Daoy (cell line): ENCODE measurements at regions not wholly inside any gene's neighbourhood (a gene's known extent, or its start where the extent isn't known, plus 50 kb on each side); places are given as distances from the start of the nearest gene placed in this dataset.

Experiments used
- DNase-seq: peaks from one replicate; pipeline ENCODE4 v3.0.0-alpha.2; 2015; ENCODE audit warnings: low read depth

GRCh38 chr4:148749403-148749802 lies 307.2 kb upstream of the NR3C2 start:
- no peak for DNase-seq

- DNase-seq, result no peak
These were observed 305.6 kb upstream of the NR3C2 start for GRCh38 chr4:148747721-148748268.

- DNase-seq, result no peak
These were observed 298.5 kb upstream of the NR3C2 start for GRCh38 chr4:148740701-148741100.

- no peak for DNase-seq
These were observed 295.0 kb upstream of the NR3C2 start for GRCh38 chr4:148737061-148737770.

DNA sequence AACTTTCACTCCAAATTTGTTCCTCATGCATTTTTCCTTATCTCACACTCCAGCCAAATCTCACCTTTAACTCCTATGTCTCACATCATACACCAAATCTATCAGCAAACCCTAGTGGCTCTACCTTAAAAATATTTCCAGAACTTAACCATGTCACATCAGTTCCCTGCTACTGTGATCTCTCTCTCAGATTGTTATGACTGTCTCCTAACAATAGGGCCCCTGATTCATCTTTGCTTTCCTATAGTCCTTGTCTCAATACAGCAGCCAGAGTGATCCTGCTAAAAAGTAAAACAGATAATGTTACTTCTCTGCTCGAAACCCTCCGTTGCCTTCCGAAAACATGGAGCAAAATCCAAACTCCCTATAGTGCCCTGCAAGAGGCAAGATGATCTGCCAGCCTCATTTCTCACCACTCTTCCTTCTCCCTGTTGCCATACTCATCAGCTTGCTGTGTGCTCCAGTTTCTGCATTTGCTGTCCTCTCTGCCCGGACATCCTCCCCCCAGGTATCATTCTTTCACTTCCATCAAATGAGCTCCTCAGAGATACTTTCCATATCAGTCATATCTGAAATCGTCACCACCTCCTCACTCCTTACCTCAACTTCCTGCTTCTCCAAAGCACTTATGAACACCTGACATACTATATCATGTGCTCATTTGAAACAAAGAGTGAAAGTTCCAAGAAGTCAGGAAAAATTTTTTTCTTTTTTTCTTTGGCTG lies 293.4 kb upstream of the NR3C2 start:
- no peak for DNase-seq

GRCh38 chr4:148730766-148731165 lies 288.6 kb upstream of the NR3C2 start:
- no peak for DNase-seq

DNA sequence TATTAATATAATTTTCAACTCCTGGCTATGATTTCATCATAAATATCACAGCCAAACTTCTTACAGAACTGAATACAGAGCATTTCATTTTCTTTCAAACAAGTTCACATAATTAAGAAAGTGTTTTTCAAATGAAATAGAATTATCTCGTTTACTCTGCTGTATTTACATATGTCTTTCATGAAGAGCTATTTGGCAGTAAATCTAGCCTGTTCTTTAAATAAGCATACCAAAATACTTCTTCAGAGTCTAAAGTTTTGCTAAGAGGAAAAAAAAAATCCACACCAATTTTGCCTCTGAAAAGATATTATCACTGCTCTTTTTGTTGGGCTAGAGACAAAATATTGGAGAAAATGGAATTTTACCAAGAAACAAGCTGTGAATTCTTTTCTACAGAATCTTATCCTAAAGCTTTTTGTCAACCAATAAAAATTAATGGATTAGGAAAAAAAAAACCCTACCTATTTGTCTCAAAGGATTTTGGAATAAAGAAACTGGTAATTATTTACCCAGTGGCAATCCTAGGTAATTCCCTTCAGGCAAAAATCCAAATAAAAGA lies 287.9 kb upstream of the NR3C2 start:
- no peak for DNase-seq

DNA sequence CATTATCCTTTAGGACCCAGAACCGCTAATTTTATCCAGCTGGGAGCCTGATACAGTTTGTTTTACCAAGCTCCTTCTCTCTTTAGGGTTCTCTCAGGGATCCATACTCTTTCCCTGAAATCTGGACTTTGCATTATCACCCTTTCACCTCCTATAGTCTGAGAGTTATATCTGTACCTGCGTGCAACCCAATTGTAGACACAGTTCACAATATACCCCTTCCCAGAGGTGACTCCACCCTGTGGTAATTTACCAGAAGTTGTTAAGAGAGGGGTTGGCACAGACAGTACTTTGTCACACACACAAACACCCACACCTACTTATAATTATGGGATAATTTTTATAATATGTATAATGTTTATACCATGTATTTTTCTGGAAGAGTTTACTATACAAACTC lies 275.8 kb upstream of the NR3C2 start:
- DNase-seq, result no peak

DNA sequence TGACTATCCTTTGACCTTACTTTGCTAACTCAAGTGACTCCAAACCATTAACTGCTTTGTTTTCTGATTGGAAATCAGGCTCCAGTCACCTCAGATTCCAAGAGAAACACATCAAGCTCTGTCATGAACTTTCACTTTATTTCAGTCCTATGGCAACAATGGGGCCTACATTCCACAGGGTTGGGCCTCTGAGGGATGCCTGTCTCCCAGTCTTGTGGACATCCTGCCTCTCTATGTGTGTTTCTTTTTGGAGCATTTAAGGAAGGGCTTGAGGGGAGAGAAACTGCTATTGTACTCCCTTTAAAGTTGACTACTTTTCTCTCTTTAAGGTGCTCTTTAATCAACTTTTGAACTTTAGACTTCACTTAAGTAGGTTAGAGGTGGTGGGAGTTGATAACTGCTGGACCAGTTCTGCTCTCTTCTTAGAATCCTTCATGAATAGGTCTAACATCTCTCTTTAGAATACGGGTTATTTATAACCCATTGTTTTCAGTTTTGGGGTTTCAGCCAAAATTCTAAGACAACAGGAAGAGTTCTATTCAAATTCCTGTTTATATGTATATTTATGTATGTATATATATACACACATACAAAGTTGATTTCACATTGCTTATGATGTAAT lies 274.3 kb upstream of the NR3C2 start:
- DNase-seq, result no peak

DNA sequence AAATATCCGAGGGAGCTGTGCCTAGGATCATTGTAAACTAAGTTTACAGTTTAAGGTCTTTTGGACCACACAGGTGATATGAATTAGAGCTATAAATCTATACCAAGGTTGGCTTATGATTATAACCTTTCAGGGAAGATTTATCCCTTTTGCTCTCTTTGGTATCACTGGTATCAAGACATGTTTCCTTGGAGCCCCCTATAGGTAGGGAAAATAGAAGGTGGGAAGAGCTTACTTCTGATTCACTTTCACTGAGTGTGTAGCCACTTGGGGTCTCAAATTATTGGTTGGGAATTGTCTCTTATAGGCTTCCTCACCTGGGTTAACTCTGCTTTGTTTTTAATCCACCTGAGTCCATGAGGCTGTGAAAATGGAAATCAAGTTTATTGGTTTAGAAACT lies 262.1 kb upstream of the NR3C2 start:
- no peak for DNase-seq

GRCh38 chr4:148694702-148695101 lies 252.5 kb upstream of the NR3C2 start:
- DNase-seq, result no peak

- DNase-seq, result no peak
These were observed 251.9 kb upstream of the NR3C2 start for GRCh38 chr4:148693913-148694649.

DNA sequence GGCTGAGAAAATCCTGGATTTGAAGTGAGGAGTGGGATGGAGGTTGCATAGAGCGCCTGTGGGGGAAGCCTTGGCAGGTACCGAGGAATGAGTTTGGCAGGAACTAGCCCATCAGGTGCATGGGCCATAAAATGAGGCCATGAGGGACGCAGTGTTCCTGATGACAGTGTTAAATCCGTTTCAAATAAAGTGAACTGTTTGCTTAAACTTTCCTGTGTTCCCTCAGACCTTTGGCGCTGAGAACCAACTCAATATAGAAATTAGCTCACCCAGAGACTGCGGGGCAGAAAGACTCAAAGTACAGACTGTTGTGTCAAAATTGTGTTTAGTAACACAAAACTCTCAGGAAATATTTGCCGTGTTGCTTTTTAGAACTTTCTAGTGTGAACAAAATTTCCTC lies 250.0 kb upstream of the NR3C2 start:
- no peak for DNase-seq

- no peak for DNase-seq
These were observed 244.2 kb upstream of the NR3C2 start for GRCh38 chr4:148686449-148686848.

- no peak for DNase-seq
These were observed 242.4 kb upstream of the NR3C2 start for GRCh38 chr4:148684638-148685037.

- DNase-seq, result no peak
These were observed 238.7 kb upstream of the NR3C2 start for GRCh38 chr4:148680884-148681283.

DNA sequence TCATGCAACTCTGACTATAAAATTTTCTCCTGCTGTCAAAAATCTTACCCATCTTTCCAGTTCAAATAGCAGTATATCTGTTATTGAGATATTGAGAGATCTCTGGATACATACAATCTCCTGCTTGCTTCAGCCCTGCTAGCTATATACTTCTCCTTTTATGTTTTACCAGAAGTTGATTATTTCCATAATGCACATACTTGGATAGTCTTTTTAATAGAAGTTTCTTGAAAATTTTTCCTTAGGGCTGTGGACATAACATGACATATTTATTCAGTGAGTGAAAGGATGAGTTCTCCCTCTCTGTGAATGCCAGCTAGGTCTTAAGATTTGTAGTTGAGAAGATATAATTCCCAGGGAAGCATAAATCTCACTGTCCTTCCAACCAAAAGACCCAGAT lies 234.1 kb upstream of the NR3C2 start:
- no peak for DNase-seq

DNA sequence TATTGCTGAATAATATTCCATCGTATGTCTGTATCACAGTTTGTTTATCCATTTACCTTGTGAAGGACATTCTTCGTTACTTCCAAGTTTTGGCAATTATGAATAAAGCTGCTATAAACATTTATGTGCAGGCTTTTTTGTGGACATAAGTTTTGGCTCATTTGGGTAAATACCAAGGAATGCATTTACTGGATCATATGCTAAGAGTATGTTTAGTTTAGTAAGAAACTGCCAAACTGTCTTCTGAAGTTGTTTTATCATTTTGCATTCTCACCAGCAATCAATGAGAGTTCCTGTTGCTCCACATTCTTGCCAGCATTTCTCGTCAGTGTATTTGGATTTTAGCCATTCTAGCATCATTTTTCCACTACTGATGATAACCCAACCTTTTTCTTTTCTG lies 232.7 kb upstream of the NR3C2 start:
- DNase-seq, result no peak

DNA sequence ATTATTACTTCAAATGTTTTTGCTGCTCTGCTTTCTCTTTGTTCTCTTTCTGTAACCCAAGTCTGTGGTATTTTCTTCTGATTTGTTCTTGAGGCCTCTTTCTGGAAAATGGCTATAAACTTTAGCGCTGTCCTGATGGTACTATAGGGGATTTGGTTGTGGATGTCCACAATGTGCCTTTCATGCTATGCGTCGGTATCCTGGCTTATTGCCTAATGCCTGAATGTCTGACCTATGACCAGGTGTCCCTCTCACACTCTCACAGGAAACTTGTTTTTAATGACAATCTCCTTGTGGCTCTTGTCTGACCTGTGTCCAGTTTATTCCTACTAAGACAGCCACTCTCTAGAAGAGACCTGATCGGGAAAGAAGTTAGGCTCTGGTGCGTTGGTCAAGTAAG lies 222.4 kb upstream of the NR3C2 start:
- DNase-seq, result no peak

GRCh38 chr4:148654131-148654530 lies 211.9 kb upstream of the NR3C2 start:
- DNase-seq, result no peak

DNA sequence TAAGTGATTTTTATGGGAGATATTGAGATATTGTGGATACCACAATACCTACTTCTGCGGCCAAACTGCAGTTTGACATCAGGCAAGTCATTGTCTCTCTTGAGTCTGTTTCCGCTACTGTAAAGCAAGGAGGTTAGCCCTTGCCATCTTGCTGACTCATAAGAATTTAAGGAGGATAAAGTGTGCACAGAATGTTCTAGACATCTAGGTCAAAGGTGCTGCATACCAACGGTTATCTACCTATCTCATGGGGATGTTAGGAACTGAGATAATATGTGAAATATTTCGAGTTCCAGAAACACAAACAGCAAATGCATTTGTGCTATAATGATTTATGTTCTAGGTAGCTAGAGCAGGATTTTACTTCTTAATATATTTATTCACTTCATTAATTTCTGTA lies 211.5 kb upstream of the NR3C2 start:
- no peak for DNase-seq

- no peak for DNase-seq
These were observed 209.8 kb upstream of the NR3C2 start for GRCh38 chr4:148651991-148652390.
